ENCODE measurements at regions not wholly inside any gene's neighbourhood (a gene's known extent, or its start where the extent isn't known, plus 50 kb on each side); places are given as distances from the start of the nearest gene placed in this dataset.

GRCh38 chr3:55315396-55315795, 171.7 kb downstream of the WNT5A start:
- no peak for DNase-seq (ENCODE audit: low spot score)
- no peak for TF ChIP-seq CTCF (IDR thresholded peaks at IDR 0.05; ENCODE audit: extremely low read depth, missing control alignments)

- no peak for DNase-seq (ENCODE audit: low spot score)
- TF ChIP-seq CTCF (IDR thresholded peaks at IDR 0.05; ENCODE audit: extremely low read depth, missing control alignments) = no peak
These were observed 173.4 kb downstream of the WNT5A start for GRCh38 chr3:55313666-55314065.

GRCh38 chr3:55309336-55309735, 177.8 kb downstream of the WNT5A start:
- no peak for TF ChIP-seq CTCF (IDR thresholded peaks at IDR 0.05; ENCODE audit: extremely low read depth, missing control alignments)
- no peak for DNase-seq (ENCODE audit: low spot score)

- no peak for DNase-seq (ENCODE audit: low spot score)
- no peak for TF ChIP-seq CTCF (IDR thresholded peaks at IDR 0.05; ENCODE audit: extremely low read depth, missing control alignments)
These were observed 179.5 kb downstream of the WNT5A start for GRCh38 chr3:55307622-55308021.

- TF ChIP-seq CTCF (IDR thresholded peaks at IDR 0.05; ENCODE audit: extremely low read depth, missing control alignments) = no peak
- no peak for DNase-seq (ENCODE audit: low spot score)
These were observed 181.2 kb downstream of the WNT5A start for GRCh38 chr3:55305696-55306485.

GRCh38 chr3:55300701-55301100, 186.4 kb downstream of the WNT5A start:
- no peak for TF ChIP-seq CTCF (IDR thresholded peaks at IDR 0.05; ENCODE audit: extremely low read depth, missing control alignments)
- no peak for DNase-seq (ENCODE audit: low spot score)

- no peak for TF ChIP-seq CTCF (IDR thresholded peaks at IDR 0.05; ENCODE audit: extremely low read depth, missing control alignments)
- DNase-seq (ENCODE audit: low spot score) = no peak
These were observed 189.4 kb downstream of the WNT5A start for GRCh38 chr3:55297706-55298105.

Data from GM20000 (cell line).